ENCODE measurements at regions not wholly inside any gene's neighbourhood (a gene's known extent, or its start where the extent isn't known, plus 50 kb on each side); places are given as distances from the start of the nearest gene placed in this dataset.

GRCh38 chr6:114524081-114524480 lies 181.3 kb upstream of the HS3ST5 start:
- H3K27ac ChIP-seq, result no peak overlapping the region
- no peaks in the 10 kb centered on the region for H3K36me3 ChIP-seq
- TF ChIP-seq, protein P1, sequence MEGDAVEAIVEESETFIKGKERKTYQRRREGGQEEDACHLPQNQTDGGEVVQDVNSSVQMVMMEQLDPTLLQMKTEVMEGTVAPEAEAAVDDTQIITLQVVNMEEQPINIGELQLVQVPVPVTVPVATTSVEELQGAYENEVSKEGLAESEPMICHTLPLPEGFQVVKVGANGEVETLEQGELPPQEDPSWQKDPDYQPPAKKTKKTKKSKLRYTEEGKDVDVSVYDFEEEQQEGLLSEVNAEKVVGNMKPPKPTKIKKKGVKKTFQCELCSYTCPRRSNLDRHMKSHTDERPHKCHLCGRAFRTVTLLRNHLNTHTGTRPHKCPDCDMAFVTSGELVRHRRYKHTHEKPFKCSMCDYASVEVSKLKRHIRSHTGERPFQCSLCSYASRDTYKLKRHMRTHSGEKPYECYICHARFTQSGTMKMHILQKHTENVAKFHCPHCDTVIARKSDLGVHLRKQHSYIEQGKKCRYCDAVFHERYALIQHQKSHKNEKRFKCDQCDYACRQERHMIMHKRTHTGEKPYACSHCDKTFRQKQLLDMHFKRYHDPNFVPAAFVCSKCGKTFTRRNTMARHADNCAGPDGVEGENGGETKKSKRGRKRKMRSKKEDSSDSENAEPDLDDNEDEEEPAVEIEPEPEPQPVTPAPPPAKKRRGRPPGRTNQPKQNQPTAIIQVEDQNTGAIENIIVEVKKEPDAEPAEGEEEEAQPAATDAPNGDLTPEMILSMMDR (IDR thresholded peaks at IDR 0.05), result no peak
- intact Hi-C loops (cut with DNase I; ENCODE audit: low total_unique reads), result no loop called here
- no peaks in the 10 kb centered on the region for H3K9me3 ChIP-seq
- H3K4me3 ChIP-seq, result no peak overlapping the region
- DNase-seq, result no peak
- H3K4me1 ChIP-seq, result no peaks in the 10 kb centered on the region
- no peaks in the 10 kb centered on the region for H3K27me3 ChIP-seq

- Histone ChIP-seq H3K27me3 (no peaks in the 10 kb centered on the region), H3K36me3 (no peaks in the 10 kb centered on the region), H3K4me1 (no peaks in the 10 kb centered on the region), H3K27ac (no peak overlapping the region), H3K4me3 (no peak overlapping the region), H3K9me3 (no peaks in the 10 kb centered on the region)
- TF ChIP-seq, protein P1 (IDR thresholded peaks at IDR 0.05), result no peak
- intact Hi-C loops (cut with DNase I; ENCODE audit: low total_unique reads), result no loop called here
- DNase-seq, result no peak
Measured at GRCh38 chr6:114523508-114523907, 180.7 kb upstream of the HS3ST5 start.

- H3K27me3 ChIP-seq, result no peaks in the 10 kb centered on the region
- no peak overlapping the region for H3K27ac ChIP-seq
- H3K9me3 ChIP-seq, result no peaks in the 10 kb centered on the region
- DNase-seq, result no peak
- no peak overlapping the region for H3K4me3 ChIP-seq
- intact Hi-C loops (cut with DNase I; ENCODE audit: low total_unique reads), result no loop called here
- H3K36me3 ChIP-seq, result no peaks in the 10 kb centered on the region
- no peaks in the 10 kb centered on the region for H3K4me1 ChIP-seq
- TF ChIP-seq, protein P1 (IDR thresholded peaks at IDR 0.05), result no peak
Measured at GRCh38 chr6:114521926-114522325, 179.1 kb upstream of the HS3ST5 start.

GRCh38 chr6:114520976-114521375 lies 178.2 kb upstream of the HS3ST5 start:
- no peaks in the 10 kb centered on the region for H3K9me3 ChIP-seq
- intact Hi-C loops (cut with DNase I; ENCODE audit: low total_unique reads), result no loop called here
- DNase-seq, result no peak
- H3K36me3 ChIP-seq, result no peaks in the 10 kb centered on the region
- H3K4me1 ChIP-seq, result no peaks in the 10 kb centered on the region
- TF ChIP-seq, protein P1 (IDR thresholded peaks at IDR 0.05), result no peak
- H3K27me3 ChIP-seq, result no peaks in the 10 kb centered on the region
- H3K4me3 ChIP-seq, result no peak overlapping the region
- no peak overlapping the region for H3K27ac ChIP-seq

DNA sequence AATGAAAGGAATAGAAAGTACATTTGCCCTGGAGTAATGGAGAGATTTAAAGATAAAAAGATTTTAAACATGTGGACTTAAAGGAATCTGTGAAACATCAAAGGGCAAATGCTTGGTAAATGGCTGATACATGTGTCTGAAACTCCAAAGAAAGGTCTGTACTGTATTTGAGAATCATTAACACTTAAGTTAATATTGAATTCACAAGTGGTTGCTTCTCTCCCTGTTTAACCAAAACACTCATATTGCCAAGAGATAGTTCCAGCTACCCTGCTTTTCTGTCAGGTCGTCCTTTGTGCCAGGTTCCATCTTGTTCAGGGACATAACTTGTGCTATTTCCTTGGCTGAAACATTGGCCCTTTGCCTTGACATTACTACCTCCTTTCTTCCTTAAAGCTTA lies 171.3 kb upstream of the HS3ST5 start:
- TF ChIP-seq, protein P1 (IDR thresholded peaks at IDR 0.05), result no peak
- intact Hi-C loops (cut with DNase I; ENCODE audit: low total_unique reads), result no loop called here

GRCh38 chr6:114471450-114471849 lies 128.6 kb upstream of the HS3ST5 start:
- intact Hi-C loops (cut with DNase I; ENCODE audit: low total_unique reads), result no loop called here

More for the DNA sequence above, 171.3 kb upstream of the HS3ST5 start:
- H3K27ac ChIP-seq, result no peak overlapping the region
- no peaks in the 10 kb centered on the region for H3K9me3 ChIP-seq
- no peak for DNase-seq
- no peaks in the 10 kb centered on the region for H3K27me3 ChIP-seq
- no peaks in the 10 kb centered on the region for H3K36me3 ChIP-seq
- H3K4me3 ChIP-seq, result no peak overlapping the region
- H3K4me1 ChIP-seq, result no peaks in the 10 kb centered on the region

More at GRCh38 chr6:114471450-114471849, 128.6 kb upstream of the HS3ST5 start:
- Histone ChIP-seq H3K27ac (no peak overlapping the region), H3K36me3 (no peaks in the 10 kb centered on the region), H3K4me1 (no peaks in the 10 kb centered on the region), H3K27me3 (no peaks in the 10 kb centered on the region), H3K4me3 (no peak overlapping the region), H3K9me3 (no peaks in the 10 kb centered on the region)
- TF ChIP-seq, protein P1 (IDR thresholded peaks at IDR 0.05), result no peak
- DNase-seq, result no peak
